ENCODE measurements at regions not wholly inside any gene's neighbourhood (a gene's known extent, or its start where the extent isn't known, plus 50 kb on each side); places are given as distances from the start of the nearest gene placed in this dataset.

DNA sequence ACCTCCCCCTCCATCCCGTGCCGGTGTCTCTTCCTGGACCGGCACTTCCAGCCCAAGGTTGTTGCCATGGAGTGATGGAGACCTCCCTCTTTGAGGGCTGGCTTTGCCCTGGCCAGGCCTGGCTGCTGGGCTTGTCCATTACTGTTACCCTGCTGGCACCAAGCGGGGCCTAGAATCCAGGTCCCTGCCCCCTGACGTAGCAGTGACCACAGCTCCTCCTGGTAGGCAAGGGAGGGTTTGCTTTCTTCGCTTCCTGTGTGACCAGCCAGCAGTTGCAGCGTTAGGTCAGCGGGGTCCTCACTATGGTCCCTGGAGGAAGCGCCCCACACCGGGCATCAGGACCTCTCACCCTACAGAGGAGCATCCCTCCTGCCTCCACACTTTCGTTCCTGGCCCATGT is 146.7 kb upstream of the COL5A1 start:
- TF ChIP-seq, protein P1, sequence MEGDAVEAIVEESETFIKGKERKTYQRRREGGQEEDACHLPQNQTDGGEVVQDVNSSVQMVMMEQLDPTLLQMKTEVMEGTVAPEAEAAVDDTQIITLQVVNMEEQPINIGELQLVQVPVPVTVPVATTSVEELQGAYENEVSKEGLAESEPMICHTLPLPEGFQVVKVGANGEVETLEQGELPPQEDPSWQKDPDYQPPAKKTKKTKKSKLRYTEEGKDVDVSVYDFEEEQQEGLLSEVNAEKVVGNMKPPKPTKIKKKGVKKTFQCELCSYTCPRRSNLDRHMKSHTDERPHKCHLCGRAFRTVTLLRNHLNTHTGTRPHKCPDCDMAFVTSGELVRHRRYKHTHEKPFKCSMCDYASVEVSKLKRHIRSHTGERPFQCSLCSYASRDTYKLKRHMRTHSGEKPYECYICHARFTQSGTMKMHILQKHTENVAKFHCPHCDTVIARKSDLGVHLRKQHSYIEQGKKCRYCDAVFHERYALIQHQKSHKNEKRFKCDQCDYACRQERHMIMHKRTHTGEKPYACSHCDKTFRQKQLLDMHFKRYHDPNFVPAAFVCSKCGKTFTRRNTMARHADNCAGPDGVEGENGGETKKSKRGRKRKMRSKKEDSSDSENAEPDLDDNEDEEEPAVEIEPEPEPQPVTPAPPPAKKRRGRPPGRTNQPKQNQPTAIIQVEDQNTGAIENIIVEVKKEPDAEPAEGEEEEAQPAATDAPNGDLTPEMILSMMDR (IDR thresholded peaks at IDR 0.05), result no peak
- no peak for TF ChIP-seq POLR2AphosphoS5 (IDR thresholded peaks at IDR 0.05; ENCODE audit: insufficient read depth in 1 of 2, low read depth in 1 of 2)
- no peak for TF ChIP-seq POLR2A (IDR thresholded peaks at IDR 0.05)

Measured in vagina (tissue), 2 donors.